ENCODE measurements at regions not wholly inside any gene's neighbourhood (a gene's known extent, or its start where the extent isn't known, plus 50 kb on each side); places are given as distances from the start of the nearest gene placed in this dataset.

GRCh38 chr1:30520476-30520875 is 202.9 kb downstream of the MATN1 start:
- TF ChIP-seq CTCF (IDR thresholded peaks at IDR 0.05 in 4 of 5, conservative IDR thresholded peaks at IDR 0.05 in 1 of 5): no peak
- no peak for TF ChIP-seq POLR2A (IDR thresholded peaks at IDR 0.05)

Data from gastrocnemius medialis (tissue), 4 donors.